ENCODE measurements at regions not wholly inside any gene's neighbourhood (a gene's known extent, or its start where the extent isn't known, plus 50 kb on each side); places are given as distances from the start of the nearest gene placed in this dataset.

DNA sequence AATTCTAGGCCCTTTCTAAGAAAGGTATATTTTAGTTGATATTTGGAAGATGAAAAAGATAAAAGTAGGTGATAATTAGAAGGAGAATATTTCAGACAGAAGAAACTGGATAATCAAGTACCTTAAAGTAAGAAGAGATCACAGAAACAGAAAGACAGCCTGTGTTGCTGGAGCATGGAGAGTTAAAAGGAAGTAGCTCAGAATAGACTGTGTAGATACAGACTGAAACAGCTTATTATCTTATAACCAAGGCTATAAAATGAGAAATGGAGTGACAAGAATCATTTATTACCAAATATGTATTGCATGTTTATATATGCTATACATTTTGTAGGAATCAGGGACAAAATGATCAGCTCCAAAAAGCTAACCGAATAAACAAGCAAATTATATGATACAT is 1120.3 kb downstream of the BRINP3 start:
- H4K20me1 ChIP-seq (replicated peaks; ENCODE audit: insufficient read depth): no peaks in the 10 kb centered on the region
- no peaks in the 10 kb centered on the region for H3K27me3 ChIP-seq (ENCODE audit: insufficient read depth)
- no peaks in the 10 kb centered on the region for H3K79me2 ChIP-seq (replicated peaks; ENCODE audit: insufficient read depth)
- no peak overlapping the region for H3K27ac Mint-ChIP-seq
- no peaks in the 10 kb centered on the region for H3K9me3 Mint-ChIP-seq
- H3K4me2 ChIP-seq: no peak overlapping the region
- H3K4me3 ChIP-seq: no peak overlapping the region
- no peaks in the 10 kb centered on the region for H3K27me3 Mint-ChIP-seq (ENCODE audit: insufficient read depth, low read depth, poor library complexity)
- TF ChIP-seq, protein P1, sequence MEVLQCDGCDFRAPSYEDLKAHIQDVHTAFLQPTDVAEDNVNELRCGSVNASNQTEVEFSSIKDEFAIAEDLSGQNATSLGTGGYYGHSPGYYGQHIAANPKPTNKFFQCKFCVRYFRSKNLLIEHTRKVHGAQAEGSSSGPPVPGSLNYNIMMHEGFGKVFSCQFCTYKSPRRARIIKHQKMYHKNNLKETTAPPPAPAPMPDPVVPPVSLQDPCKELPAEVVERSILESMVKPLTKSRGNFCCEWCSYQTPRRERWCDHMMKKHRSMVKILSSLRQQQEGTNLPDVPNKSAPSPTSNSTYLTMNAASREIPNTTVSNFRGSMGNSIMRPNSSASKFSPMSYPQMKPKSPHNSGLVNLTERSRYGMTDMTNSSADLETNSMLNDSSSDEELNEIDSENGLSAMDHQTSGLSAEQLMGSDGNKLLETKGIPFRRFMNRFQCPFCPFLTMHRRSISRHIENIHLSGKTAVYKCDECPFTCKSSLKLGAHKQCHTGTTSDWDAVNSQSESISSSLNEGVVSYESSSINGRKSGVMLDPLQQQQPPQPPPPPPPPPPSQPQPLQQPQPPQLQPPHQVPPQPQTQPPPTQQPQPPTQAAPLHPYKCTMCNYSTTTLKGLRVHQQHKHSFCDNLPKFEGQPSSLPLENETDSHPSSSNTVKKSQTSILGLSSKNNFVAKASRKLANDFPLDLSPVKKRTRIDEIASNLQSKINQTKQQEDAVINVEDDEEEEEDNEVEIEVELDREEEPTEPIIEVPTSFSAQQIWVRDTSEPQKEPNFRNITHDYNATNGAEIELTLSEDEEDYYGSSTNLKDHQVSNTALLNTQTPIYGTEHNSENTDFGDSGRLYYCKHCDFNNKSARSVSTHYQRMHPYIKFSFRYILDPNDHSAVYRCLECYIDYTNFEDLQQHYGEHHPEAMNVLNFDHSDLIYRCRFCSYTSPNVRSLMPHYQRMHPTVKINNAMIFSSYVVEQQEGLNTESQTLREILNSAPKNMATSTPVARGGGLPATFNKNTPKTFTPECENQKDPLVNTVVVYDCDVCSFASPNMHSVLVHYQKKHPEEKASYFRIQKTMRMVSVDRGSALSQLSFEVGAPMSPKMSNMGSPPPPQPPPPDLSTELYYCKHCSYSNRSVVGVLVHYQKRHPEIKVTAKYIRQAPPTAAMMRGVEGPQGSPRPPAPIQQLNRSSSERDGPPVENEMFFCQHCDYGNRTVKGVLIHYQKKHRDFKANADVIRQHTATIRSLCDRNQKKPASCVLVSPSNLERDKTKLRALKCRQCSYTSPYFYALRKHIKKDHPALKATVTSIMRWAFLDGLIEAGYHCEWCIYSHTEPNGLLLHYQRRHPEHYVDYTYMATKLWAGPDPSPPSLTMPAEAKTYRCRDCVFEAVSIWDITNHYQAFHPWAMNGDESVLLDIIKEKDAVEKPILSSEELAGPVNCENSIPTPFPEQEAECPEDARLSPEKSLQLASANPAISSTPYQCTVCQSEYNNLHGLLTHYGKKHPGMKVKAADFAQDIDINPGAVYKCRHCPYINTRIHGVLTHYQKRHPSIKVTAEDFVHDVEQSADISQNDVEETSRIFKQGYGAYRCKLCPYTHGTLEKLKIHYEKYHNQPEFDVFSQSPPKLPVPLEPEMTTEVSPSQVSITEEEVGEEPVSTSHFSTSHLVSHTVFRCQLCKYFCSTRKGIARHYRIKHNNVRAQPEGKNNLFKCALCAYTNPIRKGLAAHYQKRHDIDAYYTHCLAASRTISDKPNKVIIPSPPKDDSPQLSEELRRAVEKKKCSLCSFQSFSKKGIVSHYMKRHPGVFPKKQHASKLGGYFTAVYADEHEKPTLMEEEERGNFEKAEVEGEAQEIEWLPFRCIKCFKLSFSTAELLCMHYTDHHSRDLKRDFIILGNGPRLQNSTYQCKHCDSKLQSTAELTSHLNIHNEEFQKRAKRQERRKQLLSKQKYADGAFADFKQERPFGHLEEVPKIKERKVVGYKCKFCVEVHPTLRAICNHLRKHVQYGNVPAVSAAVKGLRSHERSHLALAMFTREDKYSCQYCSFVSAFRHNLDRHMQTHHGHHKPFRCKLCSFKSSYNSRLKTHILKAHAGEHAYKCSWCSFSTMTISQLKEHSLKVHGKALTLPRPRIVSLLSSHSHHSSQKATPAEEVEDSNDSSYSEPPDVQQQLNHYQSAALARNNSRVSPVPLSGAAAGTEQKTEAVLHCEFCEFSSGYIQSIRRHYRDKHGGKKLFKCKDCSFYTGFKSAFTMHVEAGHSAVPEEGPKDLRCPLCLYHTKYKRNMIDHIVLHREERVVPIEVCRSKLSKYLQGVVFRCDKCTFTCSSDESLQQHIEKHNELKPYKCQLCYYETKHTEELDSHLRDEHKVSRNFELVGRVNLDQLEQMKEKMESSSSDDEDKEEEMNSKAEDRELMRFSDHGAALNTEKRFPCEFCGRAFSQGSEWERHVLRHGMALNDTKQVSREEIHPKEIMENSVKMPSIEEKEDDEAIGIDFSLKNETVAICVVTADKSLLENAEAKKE (CRISPR knock-in tag; IDR thresholded peaks at IDR 0.05): no peak
- no peak for TF ChIP-seq REST (IDR thresholded peaks at IDR 0.05; ENCODE audit: unreplicated experiment)
- no peak for TF ChIP-seq STAT1 (IDR thresholded peaks at IDR 0.05; ENCODE audit: unreplicated experiment)
- no peak for TF ChIP-seq EZH2phosphoT487 (IDR thresholded peaks at IDR 0.05; ENCODE audit: unreplicated experiment)
- no peak for TF ChIP-seq EZH2 (IDR thresholded peaks at IDR 0.05; ENCODE audit: low read depth, unreplicated experiment)
- TF ChIP-seq, protein P2, sequence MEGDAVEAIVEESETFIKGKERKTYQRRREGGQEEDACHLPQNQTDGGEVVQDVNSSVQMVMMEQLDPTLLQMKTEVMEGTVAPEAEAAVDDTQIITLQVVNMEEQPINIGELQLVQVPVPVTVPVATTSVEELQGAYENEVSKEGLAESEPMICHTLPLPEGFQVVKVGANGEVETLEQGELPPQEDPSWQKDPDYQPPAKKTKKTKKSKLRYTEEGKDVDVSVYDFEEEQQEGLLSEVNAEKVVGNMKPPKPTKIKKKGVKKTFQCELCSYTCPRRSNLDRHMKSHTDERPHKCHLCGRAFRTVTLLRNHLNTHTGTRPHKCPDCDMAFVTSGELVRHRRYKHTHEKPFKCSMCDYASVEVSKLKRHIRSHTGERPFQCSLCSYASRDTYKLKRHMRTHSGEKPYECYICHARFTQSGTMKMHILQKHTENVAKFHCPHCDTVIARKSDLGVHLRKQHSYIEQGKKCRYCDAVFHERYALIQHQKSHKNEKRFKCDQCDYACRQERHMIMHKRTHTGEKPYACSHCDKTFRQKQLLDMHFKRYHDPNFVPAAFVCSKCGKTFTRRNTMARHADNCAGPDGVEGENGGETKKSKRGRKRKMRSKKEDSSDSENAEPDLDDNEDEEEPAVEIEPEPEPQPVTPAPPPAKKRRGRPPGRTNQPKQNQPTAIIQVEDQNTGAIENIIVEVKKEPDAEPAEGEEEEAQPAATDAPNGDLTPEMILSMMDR (conservative IDR thresholded peaks at IDR 0.05; ENCODE audit: low read depth in 2 of 2): no peak
- no peaks in the 10 kb centered on the region for H3K36me3 Mint-ChIP-seq (ENCODE audit: low read depth)
- no peaks in the 10 kb centered on the region for H3K9me2 ChIP-seq (ENCODE audit: insufficient read depth)
- no peak overlapping the region for H3K4me3 Mint-ChIP-seq
- H3F3A ChIP-seq (replicated peaks; ENCODE audit: low read depth): no peaks in the 10 kb centered on the region
- no peak overlapping the region for H3K27ac ChIP-seq (ENCODE audit: low read depth)
- ATAC-seq: no peak
- no peak for DNase-seq (ENCODE audit: low spot score)
- no peaks in the 10 kb centered on the region; the same call in 2 of the 3 replicates for H3K4me1 Mint-ChIP-seq
- H2AFZ ChIP-seq: no peak overlapping the region
- H3K4me1 ChIP-seq (ENCODE audit: insufficient read depth): no peaks in the 10 kb centered on the region
- H3K36me3 ChIP-seq (ENCODE audit: insufficient read depth): no peaks in the 10 kb centered on the region

Measured in GM23338 (cell line).